OCI-LY1 (cell line): ENCODE measurements at regions not wholly inside any gene's neighbourhood (a gene's known extent, or its start where the extent isn't known, plus 50 kb on each side); places are given as distances from the start of the nearest gene placed in this dataset.
A peak's percentile ranks its signal among the peaks of the same experiment; 100 is the strongest.

Source experiments
- H2AFZ ChIP-seq: fragments of 200-600 bp; sonication (generic), shearing (Covaris generic); 2 replicates; pipeline ENCODE4 v1.6.0; 2014; ENCODE audit warnings: antibody characterized with exemption, mild to moderate bottlenecking, low read length
- H3F3A ChIP-seq: fragments of 200-600 bp; sonication (generic), shearing (Covaris generic); 2 replicates; pipeline ENCODE4 v1.6.0; 2014; ENCODE audit warnings: mild to moderate bottlenecking, antibody characterized with exemption, low read length, moderate library complexity; ENCODE audit not compliant: insufficient read depth
- H3K27ac ChIP-seq: fragments of 200-600 bp; sonication (generic); 2 replicates; pipeline ENCODE4 v1.5.1; 2014; ENCODE audit warnings: low read length, mixed run types, mild to moderate bottlenecking, low read depth; ENCODE audit not compliant: poor library complexity, severe bottlenecking
- H3K27me3 ChIP-seq: fragments of 200-600 bp; sonication (generic); 2 replicates; pipeline ENCODE4 v1.6.0; 2014; ENCODE audit warnings: antibody characterized with exemption, mild to moderate bottlenecking, low read length, moderate library complexity; ENCODE audit not compliant: insufficient read depth
- H3K36me3 ChIP-seq: fragments of 200-600 bp; sonication (generic); 2 replicates; pipeline ENCODE4 v1.6.1; 2014; ENCODE audit warnings: mild to moderate bottlenecking, antibody characterized with exemption, low read length, moderate library complexity, mixed read lengths; ENCODE audit not compliant: insufficient read depth
- H3K4me1 ChIP-seq: fragments of 200-600 bp; sonication (generic); 2 replicates; pipeline ENCODE4 v1.5.1; 2014; ENCODE audit warnings: mild to moderate bottlenecking, low read length, moderate library complexity; ENCODE audit not compliant: insufficient read depth, severe bottlenecking
- H3K4me2 ChIP-seq: fragments of 200-600 bp; sonication (generic), shearing (Covaris generic); 2 replicates; pipeline ENCODE4 v1.6.1; 2014; ENCODE audit warnings: low read length
- H3K4me3 ChIP-seq: fragments of 200-600 bp; sonication (generic); 2 replicates; pipeline ENCODE4 v1.5.1; 2014; ENCODE audit warnings: low read length, low read depth, mild to moderate bottlenecking, mixed read lengths; ENCODE audit not compliant: poor library complexity, severe bottlenecking
- H3K79me2 ChIP-seq: fragments of 200-600 bp; shearing (Covaris generic); 2 replicates; pipeline ENCODE4 v1.6.1; 2016; ENCODE audit warnings: mixed run types, low read length, mixed read lengths; ENCODE audit not compliant: insufficient read depth
- H3K9ac ChIP-seq: fragments of 200-600 bp; sonication (generic), shearing (Covaris generic); 2 replicates; pipeline ENCODE4 v1.6.1; 2014; ENCODE audit warnings: mild to moderate bottlenecking, low read length, mixed read lengths
- H3K9me2 ChIP-seq: fragments of 200-600 bp; sonication (generic), shearing (Covaris generic); 2 replicates; pipeline ENCODE4 v1.6.1; 2014; ENCODE audit warnings: low read depth, mild to moderate bottlenecking, low read length, mixed read lengths
- H3K9me3 ChIP-seq: fragments of 200-600 bp; shearing (Covaris generic); 2 replicates; pipeline ENCODE4 v1.6.1; 2014; ENCODE audit warnings: low read length, mixed read lengths
- H4K20me1 ChIP-seq: fragments of 200-600 bp; sonication (generic), shearing (Covaris generic); 2 replicates; pipeline ENCODE4 v1.6.0; 2016; ENCODE audit warnings: mild to moderate bottlenecking, low read length; ENCODE audit not compliant: insufficient read depth
- EZH2 ChIP-seq: fragments of 200-600 bp; sonication (generic), shearing (Covaris generic); IDR thresholded peaks from 2 replicates; pipeline ENCODE4 v1.8.0; 2017; ENCODE audit warnings: borderline replicate concordance, mixed run types, mild to moderate bottlenecking, antibody characterized with exemption, low read length, moderate library complexity, mixed read lengths
- TF ChIP-seq, protein P1 (sequence below): fragments of 200-600 bp; sonication (generic), shearing (Covaris generic); IDR thresholded peaks from 2 replicates; pipeline ENCODE4 v1.5.1; 2017; ENCODE audit warnings: mild to moderate bottlenecking, antibody characterized with exemption, low read length, moderate library complexity, mixed read lengths

DNA sequence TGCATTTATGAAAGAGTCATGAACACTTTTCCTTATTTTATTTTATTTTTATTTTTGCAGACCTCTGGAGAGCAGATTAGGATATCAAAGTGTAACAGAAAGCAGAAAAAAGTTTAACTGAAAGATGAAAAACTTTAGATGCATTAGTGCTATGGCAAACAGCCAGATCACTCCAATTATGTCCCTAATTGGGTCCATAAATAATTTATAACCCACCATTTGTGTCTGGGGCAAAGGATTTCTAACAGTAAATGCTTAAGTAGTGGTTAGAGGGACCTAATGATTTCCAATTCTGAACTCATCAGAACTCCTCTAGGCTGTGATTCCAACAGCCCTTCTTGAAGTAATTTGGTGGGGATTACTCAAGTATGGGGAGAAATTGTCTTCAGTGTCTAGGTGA lies 93.7 kb upstream of the PROKR2 start:
- H3K4me3 ChIP-seq: no peak overlapping the region
- no peaks in the 10 kb centered on the region for H3K79me2 ChIP-seq
- H3K9me3 ChIP-seq: no peaks in the 10 kb centered on the region

DNA sequence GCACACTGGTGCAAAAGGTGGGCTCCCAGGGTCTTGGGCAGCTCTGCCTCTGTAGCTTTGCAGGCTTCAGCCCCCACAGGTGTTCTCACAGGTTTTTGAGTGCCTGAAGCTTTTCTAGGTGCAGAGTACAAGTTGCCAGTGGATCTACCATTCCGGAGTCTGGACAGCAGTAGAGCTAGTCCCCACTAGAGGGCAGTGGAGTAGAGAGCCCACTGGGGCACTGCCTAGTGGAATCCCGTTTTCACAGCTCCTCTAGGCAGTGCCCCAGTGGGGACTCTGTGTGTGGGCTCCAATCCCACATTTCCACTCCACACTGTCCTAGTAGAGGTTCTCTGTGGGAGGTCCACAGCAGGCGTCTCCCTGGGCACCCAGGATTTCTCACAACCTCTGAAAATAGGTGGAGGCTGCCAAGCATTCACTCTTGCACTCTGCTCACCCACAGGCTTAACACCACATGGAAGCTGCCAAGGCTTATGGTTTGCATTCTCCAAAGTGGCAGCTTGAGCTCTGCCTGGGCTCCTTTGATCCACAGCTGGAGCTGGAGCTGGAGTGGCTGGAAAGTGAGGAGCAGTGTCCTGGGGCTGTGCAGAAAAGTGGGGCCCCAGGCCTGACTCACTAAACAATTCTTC lies 86.3 kb upstream of the PROKR2 start:
- H3K27me3 ChIP-seq: no peaks in the 10 kb centered on the region
- H3K27ac ChIP-seq: no peak overlapping the region
- no peak overlapping the region for H3K4me3 ChIP-seq
- no peak overlapping the region for H3K9ac ChIP-seq
- H3K36me3 ChIP-seq: no peaks in the 10 kb centered on the region
- no peaks in the 10 kb centered on the region for H3K9me3 ChIP-seq
- no peaks in the 10 kb centered on the region for H3F3A ChIP-seq
- H3K4me2 ChIP-seq: no peak overlapping the region
- H2AFZ ChIP-seq: no peak overlapping the region
- H3K79me2 ChIP-seq: no peaks in the 10 kb centered on the region
- no peaks in the 10 kb centered on the region for H4K20me1 ChIP-seq
- TF ChIP-seq, protein P1, sequence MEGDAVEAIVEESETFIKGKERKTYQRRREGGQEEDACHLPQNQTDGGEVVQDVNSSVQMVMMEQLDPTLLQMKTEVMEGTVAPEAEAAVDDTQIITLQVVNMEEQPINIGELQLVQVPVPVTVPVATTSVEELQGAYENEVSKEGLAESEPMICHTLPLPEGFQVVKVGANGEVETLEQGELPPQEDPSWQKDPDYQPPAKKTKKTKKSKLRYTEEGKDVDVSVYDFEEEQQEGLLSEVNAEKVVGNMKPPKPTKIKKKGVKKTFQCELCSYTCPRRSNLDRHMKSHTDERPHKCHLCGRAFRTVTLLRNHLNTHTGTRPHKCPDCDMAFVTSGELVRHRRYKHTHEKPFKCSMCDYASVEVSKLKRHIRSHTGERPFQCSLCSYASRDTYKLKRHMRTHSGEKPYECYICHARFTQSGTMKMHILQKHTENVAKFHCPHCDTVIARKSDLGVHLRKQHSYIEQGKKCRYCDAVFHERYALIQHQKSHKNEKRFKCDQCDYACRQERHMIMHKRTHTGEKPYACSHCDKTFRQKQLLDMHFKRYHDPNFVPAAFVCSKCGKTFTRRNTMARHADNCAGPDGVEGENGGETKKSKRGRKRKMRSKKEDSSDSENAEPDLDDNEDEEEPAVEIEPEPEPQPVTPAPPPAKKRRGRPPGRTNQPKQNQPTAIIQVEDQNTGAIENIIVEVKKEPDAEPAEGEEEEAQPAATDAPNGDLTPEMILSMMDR: peak; percentile 66
- no peak for TF ChIP-seq EZH2
- H3K9me2 ChIP-seq: no peaks in the 10 kb centered on the region
- H3K4me1 ChIP-seq: no peaks in the 10 kb centered on the region

More for the DNA sequence above, 93.7 kb upstream of the PROKR2 start:
- Histone ChIP-seq H2AFZ (no peak overlapping the region), H3K36me3 (no peaks in the 10 kb centered on the region), H3K4me1 (no peaks in the 10 kb centered on the region), H3K27me3 (no peaks in the 10 kb centered on the region), H4K20me1 (no peaks in the 10 kb centered on the region), H3K9me2 (no peaks in the 10 kb centered on the region), H3K27ac (no peak overlapping the region), H3F3A (no peaks in the 10 kb centered on the region), H3K9ac (no peak overlapping the region), H3K4me2 (no peak overlapping the region)
- no peak for TF ChIP-seq EZH2
- TF ChIP-seq, protein P1: no peak

DNA sequence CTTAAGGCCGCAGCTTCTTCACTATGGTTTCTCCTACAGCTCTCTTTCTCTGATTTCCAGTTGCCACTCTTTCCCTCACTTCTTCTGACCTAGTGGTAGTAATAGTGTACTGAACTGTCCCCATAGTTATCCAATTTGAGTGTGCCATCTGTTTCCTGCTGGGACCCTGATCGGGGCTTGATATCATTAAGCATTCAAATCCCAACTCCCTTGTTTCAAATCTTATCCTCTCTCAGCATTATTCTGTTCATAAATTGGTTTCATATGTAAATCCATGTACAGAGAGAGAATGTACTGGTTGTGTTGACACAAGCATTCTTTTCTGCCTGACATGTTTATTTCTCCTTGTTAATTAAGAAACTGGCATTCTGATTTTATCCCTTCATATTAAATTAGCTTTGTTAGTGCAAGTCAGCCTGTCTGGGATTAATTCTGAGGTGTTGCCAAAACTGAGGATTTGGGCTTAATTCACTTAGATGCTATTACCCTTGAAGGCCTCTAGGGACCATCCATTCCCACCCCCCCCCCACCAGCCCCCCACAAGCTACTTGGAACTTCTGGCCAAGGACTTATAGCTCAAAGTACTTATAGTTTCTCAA lies 84.6 kb upstream of the PROKR2 start:
- H3K4me3 ChIP-seq: no peak overlapping the region
- H3K36me3 ChIP-seq: no peaks in the 10 kb centered on the region
- TF ChIP-seq, protein P1: no peak
- TF ChIP-seq EZH2: no peak

More for the DNA sequence above, 84.6 kb upstream of the PROKR2 start:
- Histone ChIP-seq H3K9ac (no peak overlapping the region), H4K20me1 (no peaks in the 10 kb centered on the region), H3K9me2 (no peaks in the 10 kb centered on the region), H3K79me2 (no peaks in the 10 kb centered on the region), H3K27ac (no peak overlapping the region), H3K9me3 (no peaks in the 10 kb centered on the region), H3K4me1 (no peaks in the 10 kb centered on the region), H3F3A (no peaks in the 10 kb centered on the region), H2AFZ (no peak overlapping the region), H3K27me3 (no peaks in the 10 kb centered on the region), H3K4me2 (no peak overlapping the region)
